Right forelimb (tissue), 1 donor: ENCODE measurements at regions not wholly inside any gene's neighbourhood (a gene's known extent, or its start where the extent isn't known, plus 50 kb on each side); places are given as distances from the start of the nearest gene placed in this dataset.
"Not testable (repeated sequence)": the region's sequence is repeated elsewhere in the genome, so short reads cannot be mapped to it uniquely, and the experiment has no call there.

Experiments
- DNase-seq: peaks from one replicate; pipeline ENCODE4 v3.0.0-alpha.2; 2018

DNA sequence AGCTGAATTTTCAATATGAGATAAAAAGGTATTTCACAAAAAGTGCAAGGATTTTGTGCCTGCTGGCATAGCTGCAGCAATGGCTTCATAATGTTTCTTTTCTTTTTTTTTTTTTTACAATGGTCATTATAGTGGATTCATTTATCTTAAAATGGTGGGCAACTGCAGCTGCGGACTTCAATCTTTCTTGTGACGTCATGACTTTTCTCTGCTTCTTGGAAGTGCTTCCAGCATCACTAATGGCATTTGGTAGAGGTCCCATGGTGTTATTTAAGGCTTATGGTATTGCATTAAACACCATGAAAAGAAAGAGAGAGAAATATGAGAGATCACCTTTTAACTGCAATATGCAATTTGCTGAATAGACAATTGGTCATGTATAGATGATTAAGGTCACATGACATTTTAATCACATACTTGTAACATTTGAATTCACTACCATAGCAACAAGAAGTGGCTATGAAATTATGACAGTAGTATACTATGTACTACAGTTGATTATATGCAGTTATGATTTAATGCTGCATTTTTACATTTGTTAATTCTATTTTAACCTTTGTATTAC, 684.0 kb upstream of the AADAT start:
- no peak for DNase-seq

DNA sequence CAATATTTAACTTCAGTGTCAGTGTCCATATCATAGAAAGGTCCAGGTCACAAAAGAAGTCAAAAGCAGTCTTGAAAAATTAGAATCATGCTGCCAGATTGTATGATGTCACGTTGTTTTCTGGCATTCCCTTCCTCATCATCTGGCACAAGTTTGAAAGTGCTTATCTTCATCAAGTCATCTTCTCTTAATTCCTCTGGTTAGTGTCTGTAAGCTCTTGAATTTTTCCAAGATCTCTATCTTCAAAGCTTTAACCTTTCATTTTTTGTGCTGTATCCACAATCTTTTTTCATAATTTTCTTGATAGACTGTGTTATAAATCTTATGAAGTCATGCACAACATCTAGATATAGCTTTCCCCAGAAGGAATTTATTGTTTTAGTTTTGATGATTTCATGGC, 682.7 kb upstream of the AADAT start:
- DNase-seq, result no peak

DNA sequence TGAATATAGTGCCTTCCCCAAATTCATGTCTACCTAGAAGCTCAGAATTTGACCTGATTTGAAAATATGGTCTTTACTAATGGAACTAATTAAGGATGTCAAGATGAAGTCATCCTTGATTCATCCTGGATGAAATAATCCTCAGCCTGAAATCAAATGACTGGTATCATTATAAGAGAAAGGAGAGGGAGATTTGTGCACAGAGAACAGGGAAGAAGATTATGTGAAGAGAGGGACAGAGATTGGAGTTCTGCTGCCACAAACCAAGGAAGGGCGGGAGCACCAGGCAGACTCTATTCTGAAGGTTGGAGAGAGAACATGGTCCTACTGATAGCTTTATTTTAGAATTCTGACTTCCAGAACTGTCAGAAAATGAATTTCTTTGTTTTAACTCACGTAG, 680.9 kb upstream of the AADAT start:
- no peak for DNase-seq

DNA sequence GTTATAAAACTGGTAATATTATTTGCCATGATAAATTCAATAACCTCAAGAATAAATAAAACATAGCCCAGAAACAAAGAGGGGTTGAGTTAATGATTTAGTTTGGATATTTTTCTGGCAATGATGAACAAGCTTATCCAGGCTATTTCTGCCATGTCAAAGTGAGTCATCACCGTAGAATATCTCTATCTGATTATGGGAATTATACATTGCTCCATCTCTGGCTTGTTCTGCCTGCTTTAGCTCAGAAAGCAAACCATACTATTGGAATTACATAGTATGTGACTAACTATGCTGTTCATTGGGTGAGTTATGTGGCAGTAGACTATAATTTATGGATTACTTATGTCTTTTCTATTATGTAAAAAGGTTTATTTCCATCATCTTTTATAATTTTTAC, 680.1 kb upstream of the AADAT start:
- no peak for DNase-seq

DNA sequence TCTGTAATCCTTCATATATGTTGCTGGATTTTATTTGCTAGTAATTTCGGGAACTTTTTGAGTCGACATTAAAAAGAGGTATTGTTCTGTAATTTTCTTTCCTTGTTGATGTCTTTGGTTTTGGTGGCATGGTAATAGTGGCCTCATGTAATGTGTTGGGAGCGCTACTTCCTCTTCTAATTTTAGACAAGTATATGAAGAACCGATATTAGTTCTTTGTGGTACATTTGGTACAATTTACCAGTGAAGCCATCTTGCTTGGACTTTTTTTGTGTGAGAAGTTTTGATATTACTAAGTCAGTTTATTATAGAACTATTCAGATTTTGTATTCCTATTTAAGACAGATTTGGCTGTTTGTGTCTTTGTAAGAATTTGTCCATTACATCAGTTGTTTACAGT, 669.2 kb upstream of the AADAT start:
- no peak for DNase-seq

DNA sequence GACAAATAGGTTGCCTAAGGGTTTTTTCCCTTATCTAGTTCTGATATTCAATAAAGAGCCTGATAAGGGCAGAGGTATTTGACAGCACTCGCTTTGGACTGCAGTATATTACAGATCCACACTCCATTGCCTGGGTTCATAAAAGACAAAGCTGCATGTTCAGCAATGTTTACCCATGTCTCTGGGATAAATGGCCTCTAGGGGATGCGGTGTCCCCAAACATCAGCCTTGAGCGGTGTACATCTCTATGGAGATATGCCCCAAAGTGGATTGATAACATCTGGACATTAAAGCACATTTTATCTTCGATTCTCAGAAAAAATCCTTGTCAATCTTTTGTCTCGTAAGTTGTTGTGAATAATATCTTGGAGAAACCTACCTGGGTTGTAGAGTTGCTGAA, 660.8 kb upstream of the AADAT start:
- DNase-seq, result no peak

DNA sequence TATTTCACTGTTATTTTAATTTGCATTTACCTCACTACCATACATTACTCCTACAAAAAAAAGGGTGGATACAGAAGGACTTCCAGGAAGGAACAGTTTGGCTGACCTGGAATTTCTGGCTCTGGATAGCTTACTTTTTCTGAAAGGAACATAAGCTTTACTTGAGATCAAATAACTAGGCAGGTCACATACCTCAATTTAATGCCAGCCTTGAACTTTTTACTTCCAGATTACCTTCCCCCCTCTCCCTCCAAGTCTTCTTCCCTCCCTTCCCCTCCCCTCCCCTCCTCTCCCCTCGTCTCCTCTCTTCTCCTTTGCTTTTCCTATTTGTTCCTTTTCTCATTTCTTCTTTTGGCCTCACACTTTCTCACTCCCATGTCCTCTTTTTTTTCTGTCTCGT, 659.2 kb upstream of the AADAT start:
- DNase-seq, result no peak

DNA sequence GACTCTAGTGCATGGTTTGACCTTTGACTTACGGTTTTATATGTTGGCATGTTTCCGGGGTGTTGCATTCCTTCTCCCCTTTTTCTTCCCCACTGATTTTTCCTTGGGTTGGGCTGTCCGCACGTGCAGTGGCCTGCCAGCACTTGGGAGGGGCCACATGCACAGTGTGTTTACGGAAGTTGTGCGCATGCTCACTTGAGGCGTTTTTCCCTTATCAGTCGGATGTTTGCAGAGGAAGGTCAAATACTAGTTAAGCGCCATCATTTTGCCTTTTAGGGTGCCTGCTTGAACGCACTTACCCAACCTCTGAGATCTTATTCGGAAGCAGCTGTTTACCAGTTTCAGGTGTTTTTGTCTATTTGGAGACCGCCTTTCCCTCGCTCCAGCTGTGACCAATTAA, 653.9 kb upstream of the AADAT start:
- no peak for DNase-seq

DNA sequence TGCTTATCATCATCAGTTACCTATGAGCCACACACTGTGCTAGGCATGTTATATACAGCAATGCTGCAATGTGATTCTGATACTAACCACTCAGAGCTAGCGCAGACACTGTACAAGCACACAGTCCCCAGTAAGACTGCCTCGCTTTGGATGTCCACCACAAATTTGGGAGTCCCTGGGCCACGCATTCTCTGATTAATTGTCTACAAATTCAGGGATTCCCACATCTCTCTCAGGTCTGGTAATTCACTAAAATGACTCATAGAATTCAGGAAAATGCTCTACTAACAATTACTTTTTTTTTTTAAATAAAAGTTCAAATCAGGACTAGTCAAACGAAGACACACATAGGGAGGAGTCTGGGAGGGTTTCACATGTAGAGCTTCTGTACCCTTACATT, 652.1 kb upstream of the AADAT start:
- DNase-seq, result no peak

DNA sequence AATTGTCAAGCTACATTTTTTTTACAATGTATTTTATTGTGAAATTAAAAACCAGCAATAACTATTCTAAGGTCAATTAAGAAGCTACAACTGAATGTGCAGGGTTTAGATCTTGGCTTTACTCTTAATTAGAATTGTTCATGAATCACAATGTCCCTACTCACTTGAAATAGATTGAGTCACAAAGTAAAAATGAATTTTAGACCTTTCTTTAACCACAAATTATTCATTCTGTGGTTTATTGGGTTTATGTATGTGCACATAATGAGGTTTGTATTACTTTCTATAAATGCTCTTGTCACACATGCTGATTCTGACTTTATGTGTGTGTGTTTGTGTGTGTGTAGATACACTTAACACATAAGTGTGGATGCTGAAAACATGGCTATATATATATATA, 647.0 kb upstream of the AADAT start:
- no peak for DNase-seq

DNA sequence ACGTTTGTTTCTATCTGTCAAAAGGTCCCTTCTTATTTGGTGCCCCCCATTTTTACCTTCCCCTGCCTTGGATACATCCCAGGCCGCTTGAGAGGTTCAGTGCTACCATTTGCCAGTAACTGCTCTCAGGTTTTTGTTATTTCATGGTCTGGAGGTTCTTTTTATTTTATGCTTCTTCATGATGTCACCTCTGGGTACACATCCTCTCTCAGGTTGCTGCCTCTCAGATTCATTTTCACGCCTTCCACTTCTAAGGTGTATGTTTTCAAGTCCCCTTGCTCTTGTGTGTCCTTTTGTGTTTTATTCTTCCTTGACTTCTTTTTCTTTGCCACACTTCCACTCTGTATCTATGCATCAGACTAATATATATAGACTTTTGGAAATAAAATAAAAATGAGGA, 640.1 kb upstream of the AADAT start:
- no peak for DNase-seq

DNA sequence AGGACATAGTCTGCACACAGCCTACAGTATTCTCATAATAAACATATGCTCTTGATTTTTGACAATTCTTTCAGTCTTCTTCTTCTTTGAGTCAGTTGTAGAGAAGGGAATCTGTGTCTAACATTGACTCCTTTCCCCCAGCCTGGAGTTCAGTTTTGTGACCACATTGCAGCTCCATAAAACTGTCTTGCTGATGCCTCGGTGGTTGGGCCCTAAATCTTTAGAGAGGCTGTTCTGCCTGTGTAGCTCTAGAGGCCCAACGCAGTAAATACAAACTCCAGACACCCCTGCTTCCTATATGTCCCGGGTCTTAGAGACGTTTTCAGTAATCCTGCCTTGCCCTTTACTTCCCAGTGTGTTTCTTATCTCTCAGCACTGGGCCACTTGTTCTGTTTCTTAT, 639.5 kb upstream of the AADAT start:
- no peak for DNase-seq

DNA sequence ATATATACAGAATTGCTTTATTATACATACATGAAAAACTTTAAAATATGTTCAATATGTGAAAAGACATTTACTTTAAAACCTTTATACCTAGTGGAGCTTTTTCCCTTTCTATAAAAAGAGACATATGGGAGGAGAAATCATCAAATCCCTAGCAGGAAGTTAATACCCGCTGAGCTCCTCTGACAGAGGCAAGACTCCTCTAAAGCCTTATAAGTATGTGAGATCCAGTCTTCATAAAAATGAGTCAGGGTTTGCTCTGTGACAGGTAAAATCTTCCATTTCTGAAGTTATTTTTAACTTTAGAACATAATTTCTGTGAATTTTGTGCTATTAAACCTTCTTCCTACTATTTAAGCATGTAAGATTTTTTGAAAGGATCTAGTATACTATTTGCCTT, 634.4 kb upstream of the AADAT start:
- no peak for DNase-seq

DNA sequence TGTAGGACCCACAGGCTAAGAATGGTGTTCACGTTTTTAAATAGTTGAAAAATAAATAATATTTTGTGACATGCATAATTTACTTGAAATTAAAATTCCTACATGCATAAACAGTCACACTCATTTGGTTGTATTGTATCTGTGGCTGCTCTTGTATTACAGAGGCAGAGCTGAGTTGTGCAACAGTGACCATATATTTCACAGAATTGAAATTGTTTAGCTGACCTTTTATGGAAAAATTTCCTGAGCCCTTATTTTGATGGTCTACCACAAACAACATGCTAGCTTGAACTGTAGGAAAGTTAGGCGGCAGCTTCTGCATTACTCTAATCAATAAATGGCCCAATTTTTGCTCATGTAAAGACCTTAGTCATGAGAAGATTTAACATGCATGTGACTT, 633.4 kb upstream of the AADAT start:
- DNase-seq, result no peak

DNA sequence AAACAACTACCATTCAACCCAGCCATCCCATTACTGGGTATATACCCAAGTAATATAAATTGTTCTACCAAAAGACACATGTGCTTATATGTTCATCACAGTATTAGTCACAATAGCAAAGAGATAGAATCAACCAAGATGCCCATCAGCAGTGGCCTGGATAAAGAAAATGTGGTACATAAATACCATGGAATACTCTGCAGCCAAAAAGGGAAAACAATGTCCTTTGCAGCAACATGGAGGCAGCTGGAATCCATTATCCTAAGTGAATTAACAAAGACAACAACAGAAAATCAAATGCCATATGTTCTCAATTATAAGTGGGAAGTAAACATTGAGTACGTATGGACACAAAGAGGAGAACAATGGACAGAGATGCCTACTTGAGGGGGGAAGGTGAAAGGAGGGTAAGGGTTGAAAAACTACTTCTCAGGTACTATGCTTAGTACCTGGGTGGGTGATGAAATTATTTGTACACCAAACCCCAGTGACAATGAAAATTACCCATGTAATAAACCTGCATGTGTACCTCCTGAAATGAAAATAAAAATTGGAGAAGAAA, 632.1 kb upstream of the AADAT start:
- DNase-seq, result no peak

DNA sequence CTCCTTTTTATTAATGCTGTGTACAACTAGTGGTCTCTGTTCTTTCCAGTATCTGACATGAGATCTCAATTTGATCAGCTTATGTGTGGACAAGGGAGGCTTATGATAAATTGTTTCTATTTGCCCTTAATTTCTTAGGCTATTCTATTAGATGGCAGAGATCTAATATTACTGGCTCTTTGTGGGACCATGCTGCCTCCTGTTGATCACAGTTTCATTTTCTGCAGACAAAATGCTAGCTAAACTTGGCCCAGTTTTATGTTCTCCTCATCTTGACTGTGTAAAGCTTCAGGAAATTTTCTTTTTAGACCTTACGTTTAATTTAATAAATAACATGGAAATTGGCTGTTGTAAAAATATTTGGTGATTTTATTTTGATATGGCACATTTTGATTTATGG, 627.1 kb upstream of the AADAT start:
- no peak for DNase-seq

DNA sequence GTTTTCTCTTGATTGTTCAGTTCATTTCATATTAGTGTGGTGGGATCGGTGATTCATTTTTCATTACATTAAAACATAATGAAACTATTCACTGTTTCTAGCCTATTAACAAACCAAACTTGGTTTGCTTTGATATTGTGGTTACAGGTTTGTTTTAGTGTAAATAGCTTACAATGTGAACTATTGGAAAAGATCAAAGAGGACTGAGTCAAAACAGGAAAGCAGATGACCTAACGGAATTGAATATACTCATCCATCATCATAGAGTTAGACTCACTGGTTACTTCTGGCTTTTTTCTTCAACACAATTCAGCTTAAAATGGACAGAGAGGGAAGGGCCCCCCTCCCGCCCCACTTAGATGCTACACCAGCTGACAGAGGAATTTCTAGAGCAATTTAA, 616.2 kb upstream of the AADAT start:
- DNase-seq, result no peak

DNA sequence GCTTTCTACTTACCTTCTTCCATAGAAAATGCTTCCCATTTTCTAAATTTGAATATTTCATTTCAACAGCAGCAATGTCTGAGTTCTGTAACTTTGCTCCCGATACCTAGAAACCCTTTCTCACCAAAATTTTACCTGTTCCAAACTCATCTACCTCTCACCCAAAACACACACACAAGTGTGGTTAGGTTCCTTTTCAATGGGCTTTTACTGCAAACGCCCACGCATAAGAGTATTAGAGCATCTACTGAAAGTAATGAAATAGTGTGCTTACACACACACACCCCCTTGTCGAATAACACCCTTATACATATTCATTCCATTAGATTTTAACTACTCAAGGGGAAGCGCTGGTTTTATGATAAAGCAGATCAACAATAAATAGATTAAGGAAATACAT, 610.3 kb upstream of the AADAT start:
- no peak for DNase-seq

DNA sequence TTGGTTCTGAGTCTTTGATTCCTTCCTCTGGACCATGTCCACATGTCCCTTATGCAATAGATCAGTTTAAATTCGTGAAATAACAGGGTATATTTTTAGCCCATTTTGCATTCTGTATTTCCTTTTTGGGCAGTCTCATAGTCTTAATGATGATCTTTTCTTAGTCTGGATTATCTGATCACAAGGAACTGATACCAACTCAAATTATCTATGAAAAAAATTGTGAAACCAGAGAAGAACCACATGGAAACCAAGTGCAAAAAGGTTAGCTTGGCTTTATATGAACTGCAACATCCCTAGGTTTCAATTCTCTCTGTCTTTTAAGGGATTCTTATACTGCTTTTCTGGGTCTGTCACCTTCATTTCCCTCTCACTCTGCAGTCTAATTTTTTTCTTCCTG, 608.6 kb upstream of the AADAT start:
- DNase-seq, result no peak

DNA sequence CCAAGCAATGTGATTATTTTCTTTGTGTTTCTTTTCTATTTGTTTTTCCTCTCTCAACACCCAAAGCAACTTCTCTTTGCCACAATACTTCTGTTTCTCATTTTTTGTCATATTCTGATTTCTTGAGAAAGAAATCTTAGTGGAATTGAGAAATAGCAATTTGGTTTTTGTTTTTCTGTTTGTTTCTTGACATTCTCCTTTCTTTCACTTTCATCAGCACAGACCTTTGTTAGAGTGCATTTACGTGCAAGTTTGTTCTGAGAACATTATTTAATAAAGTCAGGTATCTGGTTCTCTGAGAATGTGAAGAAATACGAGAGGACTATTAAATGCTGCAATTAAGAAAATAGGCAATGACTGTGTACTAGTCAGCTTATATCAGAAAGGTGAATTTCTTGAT, 608.1 kb upstream of the AADAT start:
- no peak for DNase-seq

DNA sequence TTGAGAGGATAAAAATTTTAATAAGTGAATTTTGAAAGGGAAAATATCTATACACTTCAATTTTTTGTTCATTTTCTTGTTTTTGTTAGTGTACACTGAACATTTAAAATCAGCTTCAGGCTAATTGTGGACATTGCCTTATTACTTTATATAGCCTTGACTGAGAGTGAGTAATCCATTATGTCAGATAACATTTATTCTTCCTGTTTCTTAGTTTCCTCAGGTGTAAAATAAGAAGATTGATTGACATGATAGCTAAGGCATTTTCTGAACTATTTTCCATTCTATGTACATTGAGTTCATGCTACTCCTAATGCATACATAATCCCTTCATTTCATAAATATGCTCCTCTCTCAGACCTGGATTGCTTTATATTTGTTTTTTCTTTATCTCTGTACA, 607.3 kb upstream of the AADAT start:
- no peak for DNase-seq

DNA sequence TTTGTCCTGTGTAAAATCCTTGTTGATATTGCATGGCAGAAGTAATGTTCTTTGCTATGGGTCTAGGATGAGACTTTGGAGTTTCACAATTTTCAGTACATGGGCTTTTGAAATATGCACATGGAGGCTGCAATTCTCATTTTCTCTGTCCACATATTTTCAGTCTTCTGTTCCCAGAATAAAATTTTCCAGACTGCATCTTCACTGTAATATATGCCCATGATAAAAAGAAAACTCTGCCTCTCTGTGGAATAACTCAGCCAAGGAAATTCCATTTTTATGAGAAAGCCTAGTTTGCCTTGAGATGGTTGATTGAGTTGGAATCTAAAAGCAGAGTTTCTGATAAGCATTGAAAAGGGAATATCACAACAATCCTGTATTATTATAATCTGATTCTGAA, 601.4 kb upstream of the AADAT start:
- DNase-seq, result no peak

DNA sequence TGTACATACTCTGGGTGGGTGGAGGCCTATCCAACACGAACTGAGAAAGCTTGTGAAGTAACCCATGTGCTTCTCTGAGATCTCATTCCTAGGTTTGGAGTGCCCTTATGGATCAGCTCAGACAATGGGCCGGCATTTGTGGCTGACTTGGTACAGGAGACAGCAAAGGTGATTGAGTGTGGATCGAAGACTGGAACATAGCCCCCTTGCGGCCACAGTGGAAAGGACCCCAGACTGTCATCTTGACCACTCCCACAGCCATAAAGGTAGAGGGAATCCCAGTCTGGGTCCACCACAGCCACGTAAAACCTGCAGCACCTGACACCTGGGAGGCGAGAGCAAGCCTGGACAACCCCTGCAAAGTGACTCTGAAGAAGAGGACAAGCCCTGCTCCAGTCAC, 598.0 kb upstream of the AADAT start:
- no peak for DNase-seq

DNA sequence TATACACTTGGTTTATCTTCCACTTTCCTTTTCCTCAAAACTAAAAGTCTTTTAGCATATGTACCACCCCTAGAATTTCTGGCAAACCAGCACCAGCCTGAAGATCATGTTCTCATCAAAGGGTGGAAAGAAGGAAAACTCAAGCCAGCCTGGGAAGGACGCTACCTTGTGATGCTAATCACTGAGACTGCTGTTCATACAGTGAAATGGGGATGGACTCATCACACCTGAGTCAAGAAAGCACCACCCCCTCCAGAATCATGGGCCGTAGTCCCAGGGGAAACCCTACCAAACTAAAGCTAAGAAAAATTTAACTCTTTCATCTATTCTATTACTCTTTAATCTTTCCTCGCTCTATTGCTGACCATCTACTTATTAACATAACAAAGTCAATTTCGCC, 595.9 kb upstream of the AADAT start:
- DNase-seq, result not testable (repeated sequence)

DNA sequence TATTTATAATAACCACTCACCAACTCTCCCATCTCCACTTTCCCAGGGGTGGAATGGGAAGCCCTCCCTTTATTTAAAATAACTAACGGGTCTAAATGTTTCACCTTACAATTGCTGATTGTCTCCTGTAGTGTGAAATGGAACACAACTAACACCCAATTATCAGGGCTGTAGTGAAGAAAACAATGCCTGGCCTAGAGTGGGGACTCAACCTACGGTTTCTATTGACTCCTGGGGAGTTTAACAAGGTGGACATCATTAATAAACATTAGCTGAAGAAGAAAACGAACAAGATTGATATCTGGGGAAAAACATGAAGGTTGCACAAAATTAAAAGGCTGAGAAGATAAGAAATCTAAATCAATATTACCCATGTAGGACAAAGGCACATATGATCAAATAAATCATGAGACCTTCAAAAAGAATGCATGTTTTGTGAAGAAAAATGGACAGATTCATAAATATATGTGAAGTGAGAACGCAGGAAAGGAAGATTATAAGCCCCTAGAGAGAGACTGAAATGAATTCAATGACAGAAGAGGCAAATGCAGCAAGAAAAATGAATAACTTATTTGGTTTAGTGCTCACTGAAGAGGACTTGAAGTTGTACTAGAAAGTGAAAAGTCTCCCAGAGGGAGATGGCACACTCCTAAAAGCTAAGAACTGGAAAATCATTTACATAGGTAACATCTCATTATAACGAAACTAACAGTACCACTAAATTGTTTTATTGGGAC, 593.0 kb upstream of the AADAT start:
- no peak for DNase-seq
